SHP77 (cell line): ENCODE measurements at regions not wholly inside any gene's neighbourhood (a gene's known extent, or its start where the extent isn't known, plus 50 kb on each side); places are given as distances from the start of the nearest gene placed in this dataset.
"Not testable (repeated sequence)": the region's sequence is repeated elsewhere in the genome, so short reads cannot be mapped to it uniquely, and the experiment has no call there.

Source experiments
- DNase-seq, 2 experiments: peaks; one replicate each; lab custom pipeline; 2025; lab: John Stamatoyannopoulos, UW

DNA sequence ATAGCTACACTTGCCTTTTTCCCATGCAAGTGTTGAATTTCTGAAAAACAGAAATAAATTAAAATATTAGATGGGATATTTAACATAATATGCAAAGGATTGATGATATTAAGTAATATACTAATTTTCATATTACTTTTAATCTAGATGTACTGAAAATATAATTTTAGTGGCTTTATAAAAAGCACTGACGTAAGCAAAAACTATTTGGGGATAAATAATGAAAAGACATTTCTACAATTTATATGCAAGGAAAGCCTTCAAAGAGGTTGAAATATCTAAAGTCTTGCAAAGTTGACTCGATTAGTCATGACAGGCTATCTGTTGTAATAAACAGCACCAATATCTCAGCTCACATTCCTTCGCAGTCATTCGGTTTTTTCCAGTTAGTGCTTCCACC is 94.9 kb upstream of the ABCB5 start:
- DNase-seq: no peak

GRCh38 chr7:20521243-20521642 is 94.2 kb upstream of the ABCB5 start:
- DNase-seq: no peak

- peak; percentile 48 to 80 for DNase-seq
Observed at GRCh38 chr7:20529260-20529659, 86.2 kb upstream of the ABCB5 start.

DNA sequence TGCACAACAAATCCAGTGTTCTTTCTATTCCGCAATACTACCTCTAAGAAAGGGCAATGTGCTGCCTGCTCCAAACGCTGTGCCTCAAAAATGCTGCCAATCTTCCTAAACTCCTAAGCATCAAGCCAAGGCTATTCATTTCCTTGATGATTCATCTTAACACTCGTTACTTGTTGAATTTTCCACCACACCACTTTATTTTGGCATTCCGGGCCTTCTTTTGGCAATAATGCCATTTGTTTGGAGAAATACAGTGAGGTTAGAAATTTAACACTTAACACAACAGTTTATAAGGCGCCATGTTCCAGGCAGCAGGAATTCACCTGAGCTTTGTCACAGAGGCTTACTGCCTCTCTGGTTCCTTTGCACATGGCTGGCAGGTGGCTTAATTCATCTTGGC is 82.6 kb upstream of the ABCB5 start:
- no peak for DNase-seq

GRCh38 chr7:20534543-20534942 is 80.9 kb upstream of the ABCB5 start:
- DNase-seq: no peak

- DNase-seq: no peak
Observed at GRCh38 chr7:20535541-20535940, 79.9 kb upstream of the ABCB5 start.

DNA sequence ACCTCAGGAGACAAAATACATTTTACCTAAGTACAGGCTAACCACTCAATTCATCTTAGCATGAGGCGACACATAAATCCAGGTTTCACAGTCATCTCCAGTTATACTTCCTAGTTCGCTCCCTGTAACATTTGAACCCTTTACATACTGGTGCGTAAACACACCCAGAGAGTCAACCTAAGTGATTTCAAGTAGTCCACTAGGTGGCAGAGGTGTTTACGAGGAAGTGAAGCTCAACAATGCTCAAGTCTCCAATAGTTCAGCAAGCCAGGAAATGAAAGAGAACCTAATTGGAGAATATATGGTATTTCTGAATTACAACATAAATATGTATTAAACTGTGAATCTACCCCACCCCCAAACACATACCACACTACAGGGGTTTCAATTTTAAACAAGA is 76.3 kb upstream of the ABCB5 start:
- peak; percentile 33 for DNase-seq

- no peak for DNase-seq
Observed at GRCh38 chr7:20541608-20542349, 73.7 kb upstream of the ABCB5 start.

GRCh38 chr7:20542594-20542993 is 72.9 kb upstream of the ABCB5 start:
- DNase-seq: no peak

- DNase-seq: no peak
Observed at GRCh38 chr7:20543500-20543899, 72.0 kb upstream of the ABCB5 start.

DNA sequence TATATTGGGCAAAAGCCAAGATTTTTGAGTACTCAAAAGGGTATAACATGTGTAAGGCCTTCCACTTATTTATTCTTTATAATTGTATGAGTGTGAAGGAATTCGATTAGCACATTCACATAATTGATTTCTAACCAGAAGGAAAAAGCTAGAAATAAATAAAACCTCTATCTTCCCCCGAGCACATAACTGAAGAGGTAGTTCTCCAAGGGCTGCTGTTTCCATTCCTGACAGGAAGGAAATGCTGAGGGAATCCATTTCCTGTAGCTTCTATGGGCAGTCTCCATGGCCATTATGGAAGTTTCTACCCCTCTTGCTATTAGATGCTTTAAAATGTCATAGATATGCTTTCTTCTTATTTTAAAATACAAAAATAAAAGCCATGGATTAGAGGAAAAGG is 70.5 kb upstream of the ABCB5 start:
- DNase-seq: no peak

DNA sequence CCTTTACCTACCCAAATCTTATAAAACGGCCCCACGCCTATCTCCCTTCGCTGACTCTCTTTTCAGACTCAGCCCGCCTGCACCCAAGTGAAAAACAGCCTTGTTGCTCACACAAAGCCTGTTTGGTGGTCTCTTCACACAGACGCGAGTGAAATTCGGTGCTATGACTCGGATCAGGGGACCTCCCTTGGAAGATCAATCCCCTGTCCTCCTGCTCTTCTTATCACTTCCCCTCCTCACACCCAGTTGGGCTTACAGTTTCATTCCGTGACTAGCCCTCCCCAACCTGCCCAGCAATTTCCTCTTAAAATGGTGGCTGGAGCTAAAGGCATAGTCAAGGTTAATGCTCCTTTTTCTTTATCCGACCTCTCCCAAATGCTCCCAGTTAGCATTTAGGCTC is 68.5 kb upstream of the ABCB5 start:
- not testable (repeated sequence) for DNase-seq

DNA sequence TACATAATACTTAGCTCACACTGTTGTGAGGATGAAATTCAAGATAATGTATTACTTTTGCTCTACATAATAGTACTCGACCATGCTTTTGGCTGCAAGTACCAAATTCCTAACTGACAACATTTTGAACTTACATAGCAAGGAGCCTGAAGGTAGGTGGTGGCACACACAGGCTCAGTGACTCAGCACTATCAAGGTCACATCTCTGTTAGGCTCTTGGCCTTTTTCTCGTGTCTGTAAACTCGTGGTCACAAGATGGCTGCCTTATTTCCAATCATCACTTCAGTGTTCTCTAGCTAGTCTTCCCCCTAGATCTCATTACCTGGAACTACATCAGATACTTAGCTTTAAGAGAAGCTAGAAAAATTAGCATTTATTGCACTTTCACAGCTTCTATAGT is 61.4 kb upstream of the ABCB5 start:
- DNase-seq: no peak

DNA sequence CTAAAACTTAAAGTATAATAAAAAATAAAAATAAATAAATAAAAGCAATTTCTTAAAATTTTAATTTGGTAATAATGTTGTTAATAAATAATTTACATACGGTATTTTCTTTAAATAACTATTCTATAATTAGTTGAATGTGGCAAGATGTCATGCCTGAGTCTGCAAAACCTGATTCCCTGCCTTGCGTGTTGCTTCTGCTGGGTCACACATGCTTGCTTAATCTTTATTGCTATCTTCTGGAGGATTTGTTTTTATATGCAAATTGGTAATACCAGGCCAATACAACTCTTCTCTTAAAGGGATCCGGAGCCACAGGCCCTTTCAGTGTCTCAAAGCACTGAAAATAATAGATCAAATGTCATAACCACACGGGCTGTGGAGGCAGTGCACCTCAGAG is 59.4 kb upstream of the ABCB5 start:
- no peak for DNase-seq

DNA sequence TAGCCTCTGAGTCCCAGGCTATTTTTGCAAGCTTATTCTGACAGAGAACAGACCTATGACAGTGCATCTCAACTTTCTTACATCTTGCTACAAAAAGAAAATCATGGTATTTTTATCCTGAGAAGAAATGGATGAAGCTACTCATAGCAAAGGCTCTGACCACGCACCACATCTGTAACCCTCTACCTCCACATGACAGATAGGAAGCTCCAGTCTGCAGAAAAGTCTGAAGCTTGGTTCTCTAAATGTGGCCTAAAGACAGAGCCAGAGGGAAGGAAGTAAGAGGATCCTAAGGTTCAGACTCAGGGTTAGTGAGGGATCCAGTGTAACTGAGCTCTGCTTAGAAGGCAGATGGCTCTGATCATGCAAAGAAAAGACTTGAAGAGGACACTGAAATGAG is 58.4 kb upstream of the ABCB5 start:
- no peak for DNase-seq

- DNase-seq: no peak
Observed at GRCh38 chr7:20558963-20559716, 56.3 kb upstream of the ABCB5 start.

DNA sequence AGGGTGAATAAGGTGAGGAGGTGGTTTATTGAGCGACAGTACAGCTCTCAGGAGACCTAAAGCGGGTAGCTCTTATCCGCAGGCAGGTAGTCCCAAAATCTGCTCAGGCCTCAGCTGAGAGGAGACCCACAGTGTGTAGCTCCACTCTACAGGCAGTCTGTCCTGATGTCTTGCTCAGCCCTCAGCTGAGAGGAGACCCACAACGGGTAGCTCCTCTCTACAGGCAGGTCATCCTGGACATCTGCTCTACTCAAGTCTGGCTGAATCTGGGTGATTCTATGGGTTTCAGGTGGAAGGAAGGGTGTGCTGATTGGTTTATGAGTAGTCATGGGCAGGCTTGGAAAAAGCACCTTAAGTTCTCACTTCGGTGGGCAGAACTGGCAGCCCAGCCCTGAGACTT is 55.6 kb upstream of the ABCB5 start:
- DNase-seq: no peak

DNA sequence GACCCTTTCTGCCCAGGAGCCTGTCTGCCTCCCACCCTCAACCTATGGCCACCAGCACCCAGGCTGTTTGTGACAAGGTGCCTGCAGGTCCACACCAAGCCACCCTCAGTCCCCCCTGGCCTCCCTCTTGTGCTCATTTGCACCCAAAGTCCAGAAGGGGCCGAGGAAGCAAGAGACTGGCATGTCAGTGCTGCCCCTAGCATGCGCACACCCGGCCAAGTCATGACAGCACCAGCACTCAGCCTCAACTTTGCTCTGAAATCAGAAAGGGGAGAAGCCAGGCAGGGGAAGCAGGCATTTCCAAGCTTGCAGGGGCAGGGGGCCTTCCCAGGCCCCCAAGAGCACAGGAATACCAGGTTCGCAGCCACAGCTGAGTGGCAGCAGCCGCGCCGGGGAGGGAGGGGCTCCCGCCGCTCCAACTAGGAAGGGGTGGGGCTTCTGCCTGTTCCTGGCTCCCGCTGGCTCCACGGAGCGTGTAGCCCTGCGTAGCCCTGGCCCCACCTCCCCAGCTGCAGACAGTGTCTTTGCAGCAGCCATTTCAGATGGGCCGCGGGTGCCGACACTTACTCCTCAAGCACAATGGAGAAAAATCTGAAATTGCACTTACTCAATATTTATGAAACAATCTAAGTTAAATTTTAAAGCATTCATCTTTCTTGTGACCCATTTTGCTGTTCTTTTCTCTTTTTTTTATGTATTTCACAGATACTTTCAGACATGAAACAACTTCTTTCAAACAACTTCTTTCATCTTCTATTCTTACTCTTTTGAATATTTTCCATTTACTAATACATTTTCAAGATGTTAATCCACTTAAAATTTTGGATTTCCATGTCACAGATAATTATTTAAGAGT is 54.9 kb upstream of the ABCB5 start:
- DNase-seq: peak; percentile 78 to 84

GRCh38 chr7:20561466-20561865 is 54.0 kb upstream of the ABCB5 start:
- DNase-seq: no peak

GRCh38 chr7:20561908-20562307 is 53.6 kb upstream of the ABCB5 start:
- no peak for DNase-seq

DNA sequence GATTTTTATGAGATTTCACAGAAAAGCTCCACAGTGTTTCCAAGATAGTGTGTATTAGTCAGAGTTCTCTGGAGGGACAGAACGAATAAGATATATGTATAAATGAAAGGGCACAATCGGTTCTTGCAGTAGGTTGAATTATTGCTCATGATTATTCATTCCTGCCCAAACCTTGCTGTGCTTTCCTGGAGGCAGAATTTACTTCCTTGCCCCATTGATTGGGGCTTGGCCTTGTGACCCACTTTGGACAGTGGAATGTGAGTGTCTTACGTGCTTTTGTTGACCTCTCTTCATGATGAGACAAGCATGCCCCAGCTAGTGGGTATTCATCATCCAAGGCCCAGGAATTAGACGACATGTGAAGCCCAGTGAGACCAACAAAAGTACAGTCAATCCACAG is 53.0 kb upstream of the ABCB5 start:
- DNase-seq: no peak
